Karpas-422 (cell line): ENCODE measurements at regions not wholly inside any gene's neighbourhood (a gene's known extent, or its start where the extent isn't known, plus 50 kb on each side); places are given as distances from the start of the nearest gene placed in this dataset.
A peak's percentile ranks its signal among the peaks of the same experiment; 100 is the strongest.

Experiments used
- DNase-seq: peaks from one replicate; pipeline ENCODE4 v3.0.0-alpha.2; 2015
- H2AFZ ChIP-seq: fragments of 200-600 bp; sonication (generic); 2 replicates; pipeline ENCODE4 v1.6.1; 2014; ENCODE audit warnings: antibody characterized with exemption, low read length, mixed read lengths
- H3K27ac ChIP-seq: fragments of 200-600 bp; sonication (generic); 2 replicates; pipeline ENCODE4 v1.5.1; 2014; ENCODE audit warnings: mild to moderate bottlenecking, low read length, moderate library complexity
- H3K27me3 ChIP-seq: fragments of 200-600 bp; sonication (generic); 2 replicates; pipeline ENCODE4 v1.6.1; 2014; ENCODE audit warnings: low read length, mixed read lengths
- H3K36me3 ChIP-seq: fragments of 200-600 bp; sonication (generic); 2 replicates; pipeline ENCODE4 v1.6.1; 2014; ENCODE audit warnings: low read length, mixed read lengths; ENCODE audit not compliant: insufficient read depth
- H3K4me1 ChIP-seq: fragments of 200-600 bp; sonication (generic); 2 replicates; pipeline ENCODE4 v1.6.1; 2014; ENCODE audit warnings: mild to moderate bottlenecking, low read length, mixed read lengths
- H3K4me2 ChIP-seq: fragments of 200-600 bp; sonication (generic); 2 replicates; pipeline ENCODE4 v1.6.1; 2014; ENCODE audit warnings: low read length, low read depth, mild to moderate bottlenecking; ENCODE audit not compliant: poor library complexity, severe bottlenecking
- H3K4me3 ChIP-seq: fragments of 200-600 bp; sonication (generic); 2 replicates; pipeline ENCODE4 v1.5.1; 2014; ENCODE audit warnings: mild to moderate bottlenecking, antibody characterized with exemption, low read length, mixed read lengths
- H3K79me2 ChIP-seq: fragments of 200-600 bp; sonication (generic); 2 replicates; pipeline ENCODE4 v1.6.1; 2014; ENCODE audit warnings: mild to moderate bottlenecking, low read length, mixed read lengths
- H3K9ac ChIP-seq: fragments of 200-600 bp; sonication (generic); 2 replicates; pipeline ENCODE4 v1.6.0; 2014; ENCODE audit warnings: low read length
- H3K9me2 ChIP-seq: fragments of 200-600 bp; sonication (generic), shearing (Covaris generic); replicated peaks from 2 replicates; pipeline ENCODE4 v1.6.0; 2014; ENCODE audit warnings: mild to moderate bottlenecking, low read length, moderate library complexity; ENCODE audit not compliant: insufficient read depth
- H3K9me3 ChIP-seq: fragments of 300-700, 200-600 bp; sonication (generic); 2 replicates; pipeline ENCODE4 v1.6.1; 2014; ENCODE audit warnings: low read length, mixed read lengths
- H4K20me1 ChIP-seq: fragments of 200-600 bp; sonication (generic); 2 replicates; pipeline ENCODE4 v1.6.1; 2014; ENCODE audit warnings: mild to moderate bottlenecking, antibody characterized with exemption, low read length, low read depth; ENCODE audit not compliant: insufficient read depth

GRCh38 chr2:64720535-64721319 lies 67.0 kb upstream of the SERTAD2 start:
- Histone ChIP-seq H3K9me2 (no peaks in the 10 kb centered on the region), H3K79me2 (peaks cover 92% of the 10 kb centered on the region), H2AFZ (no peak overlapping the region), H3K9ac (no peak overlapping the region), H3K27ac (peak overlapping the region; percentile 63), H3K27me3 (no peaks in the 10 kb centered on the region), H3K4me3 (no peak overlapping the region), H3K36me3 (no peaks in the 10 kb centered on the region), H4K20me1 (no peaks in the 10 kb centered on the region), H3K4me1 (peaks cover 75% of the 10 kb centered on the region), H3K4me2 (peak overlapping the region; percentile 24), H3K9me3 (no peaks in the 10 kb centered on the region)
- no peak for DNase-seq

- Histone ChIP-seq H3K9me3 (no peaks in the 10 kb centered on the region), H2AFZ (no peak overlapping the region), H3K27me3 (no peaks in the 10 kb centered on the region), H3K4me2 (peak overlapping the region; percentile 24), H3K79me2 (peaks cover 92% of the 10 kb centered on the region), H3K4me3 (no peak overlapping the region), H3K4me1 (peaks cover 78% of the 10 kb centered on the region), H3K9ac (no peak overlapping the region), H3K36me3 (no peaks in the 10 kb centered on the region), H3K9me2 (no peaks in the 10 kb centered on the region), H4K20me1 (no peaks in the 10 kb centered on the region), H3K27ac (peak overlapping the region; percentile 63)
- DNase-seq: no peak
These were observed 67.6 kb upstream of the SERTAD2 start for GRCh38 chr2:64721320-64721623.

- Histone ChIP-seq H3K36me3 (no peaks in the 10 kb centered on the region), H3K27me3 (no peaks in the 10 kb centered on the region), H2AFZ (peak overlapping the region; percentile 19; the same call in 1 of the 2 replicates), H3K27ac (peak overlapping the region; percentile 63), H3K4me2 (peak overlapping the region; percentile 43), H4K20me1 (no peaks in the 10 kb centered on the region), H3K4me1 (peaks cover 80% of the 10 kb centered on the region), H3K9ac (no peak overlapping the region; the same call in 1 of the 2 replicates), H3K9me3 (no peaks in the 10 kb centered on the region), H3K9me2 (no peaks in the 10 kb centered on the region), H3K79me2 (peaks cover 87% of the 10 kb centered on the region), H3K4me3 (no peak overlapping the region)
- DNase-seq: no peak
These were observed 68.8 kb upstream of the SERTAD2 start for GRCh38 chr2:64722291-64723044.

- Histone ChIP-seq H2AFZ (0 out of 2 replicates have a peak overlapping the region, but pooled peaks have one; percentile 18), H3K4me1 (peaks cover 96% of the 10 kb centered on the region)
- DNase-seq: peak; percentile 95
These were observed 73.5 kb upstream of the SERTAD2 start for GRCh38 chr2:64727013-64727767.

GRCh38 chr2:64727843-64728463 lies 74.2 kb upstream of the SERTAD2 start:
- Histone ChIP-seq H2AFZ (no peak overlapping the region), H3K4me3 (peak overlapping the region; percentile 59), H3K4me1 (peaks cover 93% of the 10 kb centered on the region), H4K20me1 (no peaks in the 10 kb centered on the region), H3K9ac (peak overlapping the region; percentile 71), H3K36me3 (no peaks in the 10 kb centered on the region; the same call in 1 of the 2 replicates), H3K9me3 (no peaks in the 10 kb centered on the region), H3K27me3 (no peaks in the 10 kb centered on the region), H3K9me2 (no peaks in the 10 kb centered on the region), H3K4me2 (peak overlapping the region; percentile 84), H3K27ac (peak overlapping the region; percentile 98), H3K79me2 (peaks cover 72% of the 10 kb centered on the region)
- DNase-seq: peak; percentile 89

More at GRCh38 chr2:64727013-64727767, 73.5 kb upstream of the SERTAD2 start:
- Histone ChIP-seq H3K27ac (peak overlapping the region; percentile 98), H4K20me1 (no peaks in the 10 kb centered on the region), H3K4me3 (peak overlapping the region; percentile 59), H3K79me2 (peaks cover 72% of the 10 kb centered on the region), H3K9ac (peak overlapping the region; percentile 71), H3K9me3 (no peaks in the 10 kb centered on the region), H3K36me3 (no peaks in the 10 kb centered on the region; the same call in 1 of the 2 replicates), H3K4me2 (peak overlapping the region; percentile 84), H3K27me3 (no peaks in the 10 kb centered on the region), H3K9me2 (no peaks in the 10 kb centered on the region)

- peaks cover 88% of the 10 kb centered on the region for H3K4me1 ChIP-seq
- peaks cover 5% of the 10 kb centered on the region; the same call in 1 of the 2 replicates for H3K36me3 ChIP-seq
- H2AFZ ChIP-seq: peak overlapping the region; percentile 24
- H3K79me2 ChIP-seq: peaks cover 66% of the 10 kb centered on the region
- DNase-seq: peak; percentile 81
- no peaks in the 10 kb centered on the region for H3K9me3 ChIP-seq
- H3K4me2 ChIP-seq: peak overlapping the region; percentile 84
- H3K27ac ChIP-seq: peak overlapping the region; percentile 98
- peak overlapping the region; percentile 57 for H3K4me3 ChIP-seq
- H3K9me2 ChIP-seq: no peaks in the 10 kb centered on the region
- H3K9ac ChIP-seq: peak overlapping the region; percentile 64
- H4K20me1 ChIP-seq: no peaks in the 10 kb centered on the region
- H3K27me3 ChIP-seq: no peaks in the 10 kb centered on the region
These were observed 77.0 kb upstream of the SERTAD2 start for GRCh38 chr2:64730551-64731262.

- Histone ChIP-seq H3K4me2 (peak overlapping the region; percentile 84), H3K27ac (peak overlapping the region; percentile 98), H2AFZ (peak overlapping the region; percentile 24; the same call in 1 of the 2 replicates)
These were observed 77.5 kb upstream of the SERTAD2 start for GRCh38 chr2:64731263-64731643.

More at GRCh38 chr2:64731263-64731643, 77.5 kb upstream of the SERTAD2 start:
- H3K9ac ChIP-seq: peak overlapping the region; percentile 64
- peaks cover 83% of the 10 kb centered on the region for H3K4me1 ChIP-seq
- H4K20me1 ChIP-seq: no peaks in the 10 kb centered on the region
- H3K36me3 ChIP-seq: peaks cover 5% of the 10 kb centered on the region; the same call in 1 of the 2 replicates
- H3K9me2 ChIP-seq: no peaks in the 10 kb centered on the region
- DNase-seq: no peak
- no peaks in the 10 kb centered on the region for H3K27me3 ChIP-seq
- H3K9me3 ChIP-seq: no peaks in the 10 kb centered on the region
- peak overlapping the region; percentile 57 for H3K4me3 ChIP-seq
- peaks cover 65% of the 10 kb centered on the region for H3K79me2 ChIP-seq
